ENCODE measurements at regions not wholly inside any gene's neighbourhood (a gene's known extent, or its start where the extent isn't known, plus 50 kb on each side); places are given as distances from the start of the nearest gene placed in this dataset.
A peak's percentile ranks its signal among the peaks of the same experiment; 100 is the strongest.

DNA sequence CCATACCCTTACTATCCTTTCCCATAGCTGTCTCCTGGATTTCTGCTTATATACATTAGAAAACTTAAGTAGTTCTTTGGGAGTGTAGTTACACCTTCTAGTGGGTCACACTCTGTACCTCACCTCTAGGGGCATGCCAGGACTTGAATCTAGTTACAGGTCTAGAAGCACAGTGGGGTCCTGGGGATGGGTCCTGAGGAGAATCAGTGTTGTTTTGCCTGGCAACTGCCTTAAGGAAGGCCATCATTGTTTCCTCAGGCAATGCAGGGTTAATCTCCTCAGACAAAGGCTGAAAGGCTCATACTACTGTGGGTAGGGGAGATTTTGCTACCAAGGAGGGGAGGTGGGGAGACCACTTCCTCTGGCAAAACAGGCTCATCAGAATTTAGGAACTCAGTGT, 750.3 kb downstream of the FAT4 start:
- no peaks in the 10 kb centered on the region for H3K36me3 Mint-ChIP-seq (ENCODE audit: low read depth)
- H3K4me1 Mint-ChIP-seq: peaks cover 6% of the 10 kb centered on the region
- H3K27me3 Mint-ChIP-seq (ENCODE audit: low read depth): no peaks in the 10 kb centered on the region
- no peak for DNase-seq (ENCODE audit: low read depth, low spot score)
- no peak overlapping the region for H3K4me3 Mint-ChIP-seq
- no peak overlapping the region for H3K27ac Mint-ChIP-seq (ENCODE audit: unreplicated experiment)
- no peaks in the 10 kb centered on the region for H3K9me3 Mint-ChIP-seq
- TF ChIP-seq, protein P1, sequence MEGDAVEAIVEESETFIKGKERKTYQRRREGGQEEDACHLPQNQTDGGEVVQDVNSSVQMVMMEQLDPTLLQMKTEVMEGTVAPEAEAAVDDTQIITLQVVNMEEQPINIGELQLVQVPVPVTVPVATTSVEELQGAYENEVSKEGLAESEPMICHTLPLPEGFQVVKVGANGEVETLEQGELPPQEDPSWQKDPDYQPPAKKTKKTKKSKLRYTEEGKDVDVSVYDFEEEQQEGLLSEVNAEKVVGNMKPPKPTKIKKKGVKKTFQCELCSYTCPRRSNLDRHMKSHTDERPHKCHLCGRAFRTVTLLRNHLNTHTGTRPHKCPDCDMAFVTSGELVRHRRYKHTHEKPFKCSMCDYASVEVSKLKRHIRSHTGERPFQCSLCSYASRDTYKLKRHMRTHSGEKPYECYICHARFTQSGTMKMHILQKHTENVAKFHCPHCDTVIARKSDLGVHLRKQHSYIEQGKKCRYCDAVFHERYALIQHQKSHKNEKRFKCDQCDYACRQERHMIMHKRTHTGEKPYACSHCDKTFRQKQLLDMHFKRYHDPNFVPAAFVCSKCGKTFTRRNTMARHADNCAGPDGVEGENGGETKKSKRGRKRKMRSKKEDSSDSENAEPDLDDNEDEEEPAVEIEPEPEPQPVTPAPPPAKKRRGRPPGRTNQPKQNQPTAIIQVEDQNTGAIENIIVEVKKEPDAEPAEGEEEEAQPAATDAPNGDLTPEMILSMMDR (conservative IDR thresholded peaks at IDR 0.05): no peak

DNA sequence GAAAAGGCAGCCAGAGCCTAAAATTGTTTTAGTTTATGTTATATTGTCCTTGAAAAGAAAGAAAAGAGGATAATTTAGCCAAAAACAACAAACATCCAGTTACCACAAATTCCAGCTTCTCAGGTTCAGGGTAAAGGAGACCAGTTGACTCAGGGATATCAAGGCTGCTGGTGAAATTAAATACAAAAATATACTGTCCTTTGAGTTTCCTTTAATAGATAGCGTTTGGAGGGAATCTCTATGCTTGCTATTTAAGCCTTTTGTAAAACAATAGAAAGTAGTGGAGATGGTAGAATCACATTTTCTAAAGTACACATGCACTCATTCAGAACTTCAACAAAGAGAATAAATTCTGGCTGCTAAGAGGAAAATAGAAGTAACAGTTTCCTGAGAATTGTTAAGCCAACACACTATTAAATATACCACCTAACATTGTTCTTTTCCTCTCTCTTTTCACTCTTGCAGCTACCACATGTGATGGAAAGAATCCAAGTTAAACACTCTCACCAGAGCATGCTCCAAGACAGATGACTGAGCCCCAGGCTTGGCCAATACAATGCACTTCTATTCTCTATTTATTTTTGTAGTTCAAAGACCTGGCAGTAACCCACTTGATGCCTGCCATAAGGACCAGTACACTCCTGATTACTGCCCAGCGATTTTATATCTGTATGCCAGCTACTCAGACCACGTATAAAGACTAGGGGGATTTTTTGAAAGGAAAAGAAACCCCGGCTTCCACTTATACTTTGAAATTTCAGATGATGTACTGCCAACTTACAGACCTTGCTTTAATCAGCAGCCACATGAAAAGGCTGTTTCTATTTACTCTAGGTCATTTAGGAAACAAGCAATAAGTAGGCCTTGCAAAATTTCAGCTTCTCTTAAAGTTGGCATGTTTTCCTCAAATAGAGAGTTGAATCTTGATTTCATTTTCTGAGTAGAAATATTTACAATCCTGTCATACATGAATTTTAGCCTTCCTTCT, 756.9 kb downstream of the FAT4 start:
- H3K9me3 Mint-ChIP-seq: peaks cover 3% of the 10 kb centered on the region
- no peaks in the 10 kb centered on the region for H3K27me3 Mint-ChIP-seq (ENCODE audit: low read depth)
- no peaks in the 10 kb centered on the region for H3K36me3 Mint-ChIP-seq (ENCODE audit: low read depth)
- H3K4me3 Mint-ChIP-seq: no peak overlapping the region
- H3K27ac Mint-ChIP-seq (ENCODE audit: unreplicated experiment): peak overlapping the region; percentile 65
- TF ChIP-seq, protein P1 (conservative IDR thresholded peaks at IDR 0.05): no peak
- DNase-seq (ENCODE audit: low read depth, low spot score): no peak
- peaks cover 14% of the 10 kb centered on the region for H3K4me1 Mint-ChIP-seq

DNA sequence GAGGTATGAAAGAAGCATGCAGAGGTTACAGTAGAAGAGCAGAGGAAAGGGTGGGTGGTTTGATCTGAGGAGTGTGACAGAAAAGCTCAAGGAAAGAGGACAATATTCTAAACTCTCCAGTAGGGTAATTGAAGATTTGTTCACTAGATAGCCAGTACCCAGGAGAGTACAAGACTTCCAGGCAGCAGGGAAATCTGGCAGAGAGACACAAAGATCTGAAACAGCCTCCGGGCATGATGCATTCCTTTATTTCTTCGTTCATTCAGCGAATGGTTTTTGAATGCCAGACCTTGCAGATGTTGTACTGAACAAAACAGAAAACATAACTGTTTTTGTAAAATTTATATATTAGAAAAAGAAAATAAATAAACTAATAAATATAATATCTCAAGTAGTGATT, 766.6 kb downstream of the FAT4 start:
- DNase-seq (ENCODE audit: low read depth, low spot score): no peak
- no peak overlapping the region for H3K4me3 Mint-ChIP-seq
- TF ChIP-seq, protein P1 (conservative IDR thresholded peaks at IDR 0.05): no peak
- peaks cover 3% of the 10 kb centered on the region for H3K9me3 Mint-ChIP-seq
- H3K36me3 Mint-ChIP-seq (ENCODE audit: low read depth): no peaks in the 10 kb centered on the region
- no peaks in the 10 kb centered on the region for H3K27me3 Mint-ChIP-seq (ENCODE audit: low read depth)
- H3K27ac Mint-ChIP-seq (ENCODE audit: unreplicated experiment): no peak overlapping the region
- no peaks in the 10 kb centered on the region for H3K4me1 Mint-ChIP-seq

DNA sequence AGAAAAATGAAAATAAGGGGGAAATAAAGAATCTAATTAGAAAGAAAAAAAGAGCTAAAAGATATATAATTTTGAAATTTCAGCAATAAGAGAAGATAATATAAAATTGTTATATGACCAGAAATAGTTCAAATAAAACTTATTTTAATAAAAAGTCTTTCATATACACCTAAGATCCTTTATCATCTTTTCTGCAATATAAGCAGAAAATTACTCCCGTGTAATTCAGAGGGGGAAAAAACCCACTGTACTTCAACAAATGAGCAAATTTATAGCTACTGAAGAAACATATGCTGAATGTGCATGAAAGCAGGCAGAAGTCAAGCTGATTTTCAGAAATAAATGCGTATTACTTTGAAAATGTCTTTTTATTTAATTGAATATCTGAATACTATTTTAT, 771.3 kb downstream of the FAT4 start:
- H3K27ac Mint-ChIP-seq (ENCODE audit: unreplicated experiment): no peak overlapping the region
- H3K4me1 Mint-ChIP-seq: no peaks in the 10 kb centered on the region
- TF ChIP-seq, protein P1 (conservative IDR thresholded peaks at IDR 0.05): no peak
- H3K4me3 Mint-ChIP-seq: no peak overlapping the region
- no peaks in the 10 kb centered on the region for H3K36me3 Mint-ChIP-seq (ENCODE audit: low read depth)
- no peaks in the 10 kb centered on the region for H3K27me3 Mint-ChIP-seq (ENCODE audit: low read depth)
- DNase-seq (ENCODE audit: low read depth, low spot score): no peak
- H3K9me3 Mint-ChIP-seq: peaks cover 3% of the 10 kb centered on the region

DNA sequence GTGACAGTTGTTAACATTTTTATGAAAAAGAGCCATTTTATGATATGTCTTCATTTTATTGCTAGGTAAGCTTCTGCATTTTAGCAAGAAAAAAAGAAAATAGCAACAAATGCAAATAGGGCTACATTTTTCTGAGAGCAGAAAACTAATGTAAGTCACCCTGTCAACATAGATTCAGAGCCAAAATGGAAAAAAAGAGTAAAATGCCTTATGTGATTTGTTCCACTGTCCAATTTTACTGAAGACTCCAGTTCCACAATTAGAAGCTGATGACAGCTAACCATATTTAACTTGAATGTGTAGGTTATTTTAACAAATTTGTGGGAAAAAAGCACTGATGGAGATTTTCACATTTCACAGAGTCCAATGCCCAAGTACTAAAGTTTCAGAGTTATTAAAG, 772.3 kb downstream of the FAT4 start:
- H3K27ac Mint-ChIP-seq (ENCODE audit: unreplicated experiment): no peak overlapping the region
- no peak for DNase-seq (ENCODE audit: low read depth, low spot score)
- no peak overlapping the region for H3K4me3 Mint-ChIP-seq
- H3K4me1 Mint-ChIP-seq: no peaks in the 10 kb centered on the region
- TF ChIP-seq, protein P1 (conservative IDR thresholded peaks at IDR 0.05): no peak
- H3K27me3 Mint-ChIP-seq (ENCODE audit: low read depth): no peaks in the 10 kb centered on the region
- H3K9me3 Mint-ChIP-seq: peaks cover under 1% of the 10 kb centered on the region
- H3K36me3 Mint-ChIP-seq (ENCODE audit: low read depth): no peaks in the 10 kb centered on the region

All from neural crest cell (in vitro differentiated cells).